ENCODE measurements at regions not wholly inside any gene's neighbourhood (a gene's known extent, or its start where the extent isn't known, plus 50 kb on each side); places are given as distances from the start of the nearest gene placed in this dataset.

- Histone ChIP-seq H4K20me1 (ENCODE audit: insufficient read depth, low read length) (no peaks in the 10 kb centered on the region), H3K9me1 (ENCODE audit: insufficient read depth, low read length) (no peaks in the 10 kb centered on the region), H2BK120ac (ENCODE audit: low read depth, low read length) (no peak overlapping the region), H4K91ac (ENCODE audit: insufficient read depth, low read depth, low read length) (no peak overlapping the region), H3K23ac (ENCODE audit: low read depth, low read length) (no peak overlapping the region), H3K9ac (ENCODE audit: low read depth, low read length) (no peak overlapping the region), H2BK20ac (ENCODE audit: low read depth, low read length) (no peak overlapping the region), H3K9me3 (ENCODE audit: control insufficient read depth, insufficient read depth, low read length) (no peaks in the 10 kb centered on the region), H3K4me1 (ENCODE audit: control insufficient read depth, insufficient read depth, low read length) (no peaks in the 10 kb centered on the region), H2AFZ (replicated peaks; ENCODE audit: low read length, poor library complexity) (no peak overlapping the region), H3K56ac (ENCODE audit: extremely low read depth, insufficient read depth, low read length) (no peak overlapping the region), H3K4me2 (ENCODE audit: low read depth, low read length) (no peak overlapping the region), H4K5ac (ENCODE audit: low read depth, low read length) (no peak overlapping the region), H4K8ac (ENCODE audit: low read depth in 2 of 2, low read length in 2 of 2) (no peak overlapping the region), H3K79me1 (ENCODE audit: low read depth in 1 of 2, low read length in 2 of 2) (no peaks in the 10 kb centered on the region), H2AK5ac (ENCODE audit: low read depth, low read length) (no peak overlapping the region), H3K27ac (ENCODE audit: insufficient read depth, low read length) (no peak overlapping the region), H3K4ac (ENCODE audit: low read depth, low read length) (no peak overlapping the region), H2BK15ac (ENCODE audit: low read depth, low read length) (no peak overlapping the region), H3K27me3 (ENCODE audit: control insufficient read depth, insufficient read depth, low read length) (no peaks in the 10 kb centered on the region), H3K14ac (replicated peaks; ENCODE audit: low read depth, low read length) (no peak overlapping the region), H3K36me3 (ENCODE audit: control insufficient read depth, insufficient read depth, low read length) (no peaks in the 10 kb centered on the region), H2BK5ac (ENCODE audit: low read depth, low read length, poor library complexity, severe bottlenecking) (no peak overlapping the region), H3K4me3 (ENCODE audit: insufficient read depth, low read depth, low read length) (no peak overlapping the region), H3K18ac (ENCODE audit: low read depth, low read length) (no peak overlapping the region), H2AK9ac (replicated peaks; ENCODE audit: low read depth, low read length, poor library complexity) (no peak overlapping the region)
- in situ Hi-C loops (cut with MboI; ENCODE audit: low sequenced_read_pairs), result no loop called here
- dilution Hi-C loops (cut with HindIII; ENCODE audit: low sequenced_read_pairs, unreplicated experiment), result no loop called here
- ATAC-seq (ENCODE audit: low read depth), result no peak
- BruUV-seq (replicated peaks), result no TSS peak
- ChIA-PET POLR2A (ENCODE audit: unreplicated experiment) (interaction anchor here (0.6 kb wide), 1 partner anchor 607 kb away, joined by 3 read pairs; no protein-coding TSS in a partner anchor), CTCF (interaction anchor here (1.6 kb wide), 1 partner anchor 14 kb away, joined by 3 read pairs; no protein-coding TSS in a partner anchor)
- intact Hi-C loops (cut with micrococcal nuclease), result no loop called here
- TF ChIP-seq SMC3 (IDR thresholded peaks at IDR 0.05; ENCODE audit: low read depth, low read length), result no peak
- no peak for TF ChIP-seq MAZ (IDR thresholded peaks at IDR 0.05; ENCODE audit: borderline replicate concordance, low read depth, low read length)
- TF ChIP-seq BHLHE40 (IDR thresholded peaks at IDR 0.05; ENCODE audit: low read depth, low read length), result no peak
- no peak for TF ChIP-seq POLR2A (IDR thresholded peaks at IDR 0.05; ENCODE audit: low read depth, low read length)
- TF ChIP-seq, protein P1, sequence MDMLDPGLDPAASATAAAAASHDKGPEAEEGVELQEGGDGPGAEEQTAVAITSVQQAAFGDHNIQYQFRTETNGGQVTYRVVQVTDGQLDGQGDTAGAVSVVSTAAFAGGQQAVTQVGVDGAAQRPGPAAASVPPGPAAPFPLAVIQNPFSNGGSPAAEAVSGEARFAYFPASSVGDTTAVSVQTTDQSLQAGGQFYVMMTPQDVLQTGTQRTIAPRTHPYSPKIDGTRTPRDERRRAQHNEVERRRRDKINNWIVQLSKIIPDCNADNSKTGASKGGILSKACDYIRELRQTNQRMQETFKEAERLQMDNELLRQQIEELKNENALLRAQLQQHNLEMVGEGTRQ (IDR thresholded peaks at IDR 0.05; ENCODE audit: low read depth, low read length), result no peak
- TF ChIP-seq CEBPB (IDR thresholded peaks at IDR 0.05; ENCODE audit: low read depth, low read length), result no peak
- TF ChIP-seq RAD21 (IDR thresholded peaks at IDR 0.05; ENCODE audit: low read length), result no peak
- no peak for TF ChIP-seq RCOR1 (IDR thresholded peaks at IDR 0.05; ENCODE audit: insufficient replicate concordance, low read length)
- TF ChIP-seq NFE2L2 (IDR thresholded peaks at IDR 0.05; ENCODE audit: low read depth, low read length), result no peak
- TF ChIP-seq FOS (IDR thresholded peaks at IDR 0.05; ENCODE audit: low read depth, low read length), result no peak
- no peak for TF ChIP-seq ELK1 (IDR thresholded peaks at IDR 0.05; ENCODE audit: borderline replicate concordance, low read depth, low read length)
- TF ChIP-seq MAFK (IDR thresholded peaks at IDR 0.05; ENCODE audit: low read depth, low read length), result no peak
- TF ChIP-seq CTCF (conservative IDR thresholded peaks at IDR 0.05; ENCODE audit: low read depth, low read length), result no peak
- no peak for TF ChIP-seq MXI1 (IDR thresholded peaks at IDR 0.05; ENCODE audit: borderline replicate concordance, low read depth, low read length)
- TF ChIP-seq CHD1 (IDR thresholded peaks at IDR 0.05; ENCODE audit: low read depth, low read length), result no peak
- no peak for TF ChIP-seq RFX5 (IDR thresholded peaks at IDR 0.05; ENCODE audit: low read depth, low read length)
- WGBS, 2 experiments (ENCODE audit: extremely low coverage in 2 of 2, insufficient read length in 1 of 2), result 29% methylated on average over 1 of the region's 2 CpGs; no CpG with 5 or more reads in 1 of the 2 experiments
- no peak for DNase-seq
Measured at GRCh38 chr7:116083796-116084195, 53.2 kb upstream of the TFEC start.
